ENCODE measurements at regions not wholly inside any gene's neighbourhood (a gene's known extent, or its start where the extent isn't known, plus 50 kb on each side); places are given as distances from the start of the nearest gene placed in this dataset.

DNA sequence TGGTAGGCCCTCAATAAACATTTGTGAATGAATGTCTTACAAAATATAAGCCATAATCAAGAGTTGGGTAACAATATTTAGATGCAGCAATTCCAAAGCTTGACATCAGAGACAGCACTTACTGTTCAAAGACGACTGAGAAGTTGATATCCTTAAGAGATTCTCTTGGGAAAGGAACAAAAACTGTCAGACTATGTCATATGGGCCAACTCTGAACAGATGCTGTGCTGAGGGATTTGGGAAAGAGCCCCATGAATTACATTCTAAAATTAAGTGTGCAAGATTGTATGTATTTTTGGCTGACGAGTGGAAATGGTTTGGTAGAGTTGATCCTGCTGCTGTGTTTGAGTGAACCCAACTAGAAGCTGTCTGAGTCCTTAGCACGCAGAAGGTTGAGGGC lies 250.7 kb upstream of the LINC00305 start:
- TF ChIP-seq, protein P1, sequence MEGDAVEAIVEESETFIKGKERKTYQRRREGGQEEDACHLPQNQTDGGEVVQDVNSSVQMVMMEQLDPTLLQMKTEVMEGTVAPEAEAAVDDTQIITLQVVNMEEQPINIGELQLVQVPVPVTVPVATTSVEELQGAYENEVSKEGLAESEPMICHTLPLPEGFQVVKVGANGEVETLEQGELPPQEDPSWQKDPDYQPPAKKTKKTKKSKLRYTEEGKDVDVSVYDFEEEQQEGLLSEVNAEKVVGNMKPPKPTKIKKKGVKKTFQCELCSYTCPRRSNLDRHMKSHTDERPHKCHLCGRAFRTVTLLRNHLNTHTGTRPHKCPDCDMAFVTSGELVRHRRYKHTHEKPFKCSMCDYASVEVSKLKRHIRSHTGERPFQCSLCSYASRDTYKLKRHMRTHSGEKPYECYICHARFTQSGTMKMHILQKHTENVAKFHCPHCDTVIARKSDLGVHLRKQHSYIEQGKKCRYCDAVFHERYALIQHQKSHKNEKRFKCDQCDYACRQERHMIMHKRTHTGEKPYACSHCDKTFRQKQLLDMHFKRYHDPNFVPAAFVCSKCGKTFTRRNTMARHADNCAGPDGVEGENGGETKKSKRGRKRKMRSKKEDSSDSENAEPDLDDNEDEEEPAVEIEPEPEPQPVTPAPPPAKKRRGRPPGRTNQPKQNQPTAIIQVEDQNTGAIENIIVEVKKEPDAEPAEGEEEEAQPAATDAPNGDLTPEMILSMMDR (IDR thresholded peaks at IDR 0.05): no peak
- TF ChIP-seq ZFX (IDR thresholded peaks at IDR 0.05; ENCODE audit: borderline replicate concordance): no peak

Data from 22Rv1 (cell line).